HG02623 (cell line): ENCODE measurements at regions not wholly inside any gene's neighbourhood (a gene's known extent, or its start where the extent isn't known, plus 50 kb on each side); places are given as distances from the start of the nearest gene placed in this dataset.

Experiments
- ATAC-seq: cut with Tn5 transposase; IDR thresholded peaks from one replicate; pipeline ENCODE4 v1.9.1; 2021; ENCODE audit warnings: moderate library complexity; ENCODE audit not compliant: unreplicated experiment

- no peak for ATAC-seq
Observed at GRCh38 chr11:115572551-115572950, 68.3 kb upstream of the CADM1 start.

- no peak for ATAC-seq
Observed at GRCh38 chr11:115566180-115566764, 62.1 kb upstream of the CADM1 start.

- no peak for ATAC-seq
Observed at GRCh38 chr11:115564851-115565250, 60.6 kb upstream of the CADM1 start.

GRCh38 chr11:115561116-115561515, 56.9 kb upstream of the CADM1 start:
- no peak for ATAC-seq

- no peak for ATAC-seq
Observed at GRCh38 chr11:115558635-115559034, 54.4 kb upstream of the CADM1 start.

GRCh38 chr11:115557681-115558080, 53.5 kb upstream of the CADM1 start:
- ATAC-seq: no peak

- no peak for ATAC-seq
Observed at GRCh38 chr11:115556984-115557383, 52.8 kb upstream of the CADM1 start.

GRCh38 chr11:115555336-115556090, 51.3 kb upstream of the CADM1 start:
- ATAC-seq: no peak
